KBM-7 (cell line): ENCODE measurements at regions not wholly inside any gene's neighbourhood (a gene's known extent, or its start where the extent isn't known, plus 50 kb on each side); places are given as distances from the start of the nearest gene placed in this dataset.

Source experiments
- DNase-seq: peaks from one replicate; pipeline ENCODE4 v3.0.0-alpha.2; 2015
- in situ Hi-C: fragments of 300-500 bp; cut with MboI; formaldehyde crosslinking; loops from 2 replicates; pipeline ENCODE4 v1.14.3; 2020; ENCODE audit warnings: low sequenced_read_pairs, low pct_unique_long_range_greater_than_20kb, mixed read lengths

GRCh38 chr12:69115099-69115498 lies 124.3 kb upstream of the CPSF6 start:
- in situ Hi-C loops, result no loop called here
- DNase-seq, result no peak

GRCh38 chr12:69115951-69116350 lies 123.4 kb upstream of the CPSF6 start:
- DNase-seq, result no peak
- in situ Hi-C loops, result no loop called here

- in situ Hi-C loops, result no loop called here
- no peak for DNase-seq
Measured at GRCh38 chr12:69117566-69118266, 121.7 kb upstream of the CPSF6 start.

GRCh38 chr12:69118516-69118915 lies 120.9 kb upstream of the CPSF6 start:
- in situ Hi-C loops, result no loop called here
- DNase-seq, result no peak

- DNase-seq, result no peak
- in situ Hi-C loops, result no loop called here
Measured at GRCh38 chr12:69119770-69120169, 119.6 kb upstream of the CPSF6 start.

- in situ Hi-C loops, result no loop called here
- peak; percentile 52 for DNase-seq
Measured at GRCh38 chr12:69120354-69120753, 119.0 kb upstream of the CPSF6 start.

- in situ Hi-C loops, result no loop called here
- DNase-seq, result no peak
Measured at GRCh38 chr12:69123311-69123710, 116.1 kb upstream of the CPSF6 start.

GRCh38 chr12:69123919-69124638 lies 115.3 kb upstream of the CPSF6 start:
- in situ Hi-C loops, result no loop called here
- no peak for DNase-seq

GRCh38 chr12:69129017-69129416 lies 110.4 kb upstream of the CPSF6 start:
- in situ Hi-C loops, result no loop called here
- no peak for DNase-seq

GRCh38 chr12:69129564-69129963 lies 109.8 kb upstream of the CPSF6 start:
- in situ Hi-C loops, result no loop called here

GRCh38 chr12:69130064-69130463 lies 109.3 kb upstream of the CPSF6 start:
- DNase-seq, result no peak
- in situ Hi-C loops, result no loop called here

More at GRCh38 chr12:69129564-69129963, 109.8 kb upstream of the CPSF6 start:
- DNase-seq, result no peak

- no peak for DNase-seq
- in situ Hi-C loops, result no loop called here
Measured at GRCh38 chr12:69131077-69131476, 108.3 kb upstream of the CPSF6 start.

- in situ Hi-C loops, result no loop called here
- no peak for DNase-seq
Measured at GRCh38 chr12:69136931-69137613, 102.3 kb upstream of the CPSF6 start.

GRCh38 chr12:69141074-69141473 lies 98.3 kb upstream of the CPSF6 start:
- DNase-seq, result no peak
- in situ Hi-C loops, result no loop called here

- in situ Hi-C loops, result no loop called here
- no peak for DNase-seq
Measured at GRCh38 chr12:69149270-69149669, 90.1 kb upstream of the CPSF6 start.

GRCh38 chr12:69150083-69150795 lies 89.1 kb upstream of the CPSF6 start:
- in situ Hi-C loops, result no loop called here
- no peak for DNase-seq

GRCh38 chr12:69150796-69151127 lies 88.6 kb upstream of the CPSF6 start:
- no peak for DNase-seq
- in situ Hi-C loops, result no loop called here

- no peak for DNase-seq
- in situ Hi-C loops, result no loop called here
Measured at GRCh38 chr12:69151254-69151764, 88.1 kb upstream of the CPSF6 start.

GRCh38 chr12:69154585-69155363 lies 84.6 kb upstream of the CPSF6 start:
- in situ Hi-C loops, result no loop called here
- DNase-seq, result peak; percentile 79
